GM12872 (cell line): ENCODE measurements at regions not wholly inside any gene's neighbourhood (a gene's known extent, or its start where the extent isn't known, plus 50 kb on each side); places are given as distances from the start of the nearest gene placed in this dataset.

ENCODE experiments used
- CTCF ChIP-seq: IDR thresholded peaks from 3 replicates; pipeline ENCODE4 v1.5.1; 2011; ENCODE audit warnings: low read depth, mild to moderate bottlenecking, low read length, moderate library complexity; ENCODE audit not compliant: insufficient read depth

DNA sequence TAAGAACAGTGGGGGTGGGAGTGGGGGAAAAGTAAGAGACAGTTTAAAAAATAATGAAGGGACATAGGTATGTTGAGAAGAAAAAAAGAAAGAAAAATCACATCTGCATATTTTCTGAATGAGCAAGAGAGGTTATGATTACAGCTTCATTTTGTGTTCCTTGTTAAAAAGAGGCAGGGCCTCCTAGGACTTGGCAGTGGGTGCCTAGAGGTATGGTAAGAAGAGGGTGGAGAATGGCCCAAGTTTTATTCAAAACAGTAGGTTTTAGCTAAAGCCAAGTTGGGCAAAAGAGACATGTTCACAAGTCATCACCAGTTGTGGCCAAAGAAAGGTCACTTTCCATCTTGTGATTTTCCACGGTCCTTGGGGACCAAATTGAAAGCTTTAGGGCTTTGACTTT is 643.4 kb downstream of the CCDC171 start:
- TF ChIP-seq CTCF: no peak

DNA sequence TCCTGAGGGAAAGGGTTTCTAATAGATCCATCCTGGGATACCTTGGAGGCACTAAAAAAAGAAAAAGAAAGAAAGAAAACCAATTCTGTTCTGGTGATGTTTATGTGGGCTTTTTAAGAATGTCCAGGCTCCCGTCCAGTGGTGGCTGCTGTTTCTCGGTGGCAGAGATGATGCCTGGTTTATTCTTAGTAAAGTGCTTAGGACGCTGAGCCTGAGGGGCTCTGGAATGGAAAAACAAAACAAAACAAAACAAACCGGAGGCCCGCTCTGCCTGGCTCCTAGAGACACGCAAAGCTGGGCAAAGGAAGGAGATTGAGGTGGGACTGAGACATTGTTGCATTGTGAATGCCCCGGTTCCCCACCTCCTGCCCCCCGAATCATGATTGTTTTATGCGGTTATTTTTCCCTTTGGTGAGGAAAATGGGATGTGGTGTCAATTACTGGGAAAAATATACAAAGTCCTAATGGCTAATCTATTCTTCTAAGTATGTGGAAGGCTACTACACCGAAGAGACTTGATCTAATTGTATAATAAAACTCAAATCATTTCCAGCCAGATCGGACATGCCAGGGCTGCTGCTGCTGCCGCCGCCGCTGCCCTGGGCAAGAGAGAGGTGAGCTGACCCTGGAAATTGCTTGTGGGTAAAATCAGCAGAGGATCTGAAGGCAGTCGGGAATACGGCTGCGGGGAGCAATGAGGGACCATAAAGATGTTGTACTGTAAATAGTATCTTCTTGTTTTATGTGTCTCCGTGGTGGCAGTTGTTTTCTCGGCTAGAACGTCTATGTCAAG is 644.9 kb downstream of the CCDC171 start:
- TF ChIP-seq CTCF: no peak

- no peak for TF ChIP-seq CTCF
Observed at GRCh38 chr9:16198996-16199395, 646.2 kb downstream of the CCDC171 start.

DNA sequence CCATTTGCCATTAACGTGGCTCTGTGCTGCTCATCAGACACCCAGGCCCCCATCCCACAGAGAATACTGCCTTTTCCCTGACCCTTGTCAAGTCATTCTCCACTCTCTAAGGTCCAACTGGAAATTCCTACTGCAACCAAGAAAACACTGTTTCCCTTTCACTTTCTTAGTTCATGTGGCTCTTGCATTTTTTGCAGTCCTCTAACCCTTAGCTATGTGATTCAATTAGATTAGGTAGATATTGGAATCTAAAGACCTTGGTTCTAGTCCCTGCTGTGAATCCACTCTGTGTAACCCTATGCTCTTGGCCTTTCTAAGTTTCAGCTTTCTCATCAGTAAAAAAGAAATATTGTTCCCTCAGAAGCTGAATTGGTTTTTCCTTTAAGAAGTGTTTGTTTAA is 649.4 kb downstream of the CCDC171 start:
- TF ChIP-seq CTCF: no peak

- no peak for TF ChIP-seq CTCF
Observed at GRCh38 chr9:16202914-16203728, 650.3 kb downstream of the CCDC171 start.

DNA sequence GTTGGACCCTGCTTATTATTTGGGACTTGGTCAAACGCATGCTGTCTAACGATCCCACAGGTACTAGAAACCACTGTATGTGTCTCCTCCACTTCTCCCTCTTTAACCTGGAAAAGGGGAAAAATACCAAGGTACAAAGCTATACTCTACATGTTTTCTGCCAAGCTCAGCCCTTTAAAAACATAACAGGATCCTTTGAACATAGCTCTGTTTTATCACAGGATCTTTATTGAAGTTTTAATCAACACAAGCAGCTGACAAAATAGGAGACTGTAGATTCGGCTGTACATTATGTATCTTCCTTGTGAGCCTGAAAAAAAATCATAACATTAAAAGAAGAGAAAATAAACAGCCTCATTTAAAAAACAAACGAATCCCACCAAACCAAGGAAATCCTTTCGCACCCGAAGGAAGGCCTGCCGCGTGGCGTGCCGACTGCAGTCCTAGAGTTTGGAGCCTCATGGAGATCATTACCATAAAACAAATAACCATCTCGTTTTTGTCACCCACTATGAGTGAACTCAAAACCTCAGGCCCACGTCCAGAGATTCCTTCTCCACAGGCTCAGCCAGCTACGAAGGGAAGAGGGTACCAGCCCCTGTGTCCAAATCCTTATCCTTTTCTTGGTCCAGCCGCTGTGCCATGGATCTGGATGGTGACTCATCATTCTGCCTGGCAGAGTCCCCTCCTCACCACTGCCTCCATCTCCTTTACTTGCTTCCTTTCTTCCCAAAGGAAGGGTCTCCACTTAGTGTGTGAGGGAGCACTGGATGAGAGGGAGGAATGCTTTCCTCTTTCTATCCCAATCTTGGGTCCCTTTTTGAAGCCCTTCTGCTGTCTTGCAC is 651.1 kb downstream of the CCDC171 start:
- no peak for TF ChIP-seq CTCF

GRCh38 chr9:16205455-16205854 is 652.6 kb downstream of the CCDC171 start:
- no peak for TF ChIP-seq CTCF
